GM12891 (cell line): ENCODE measurements at regions not wholly inside any gene's neighbourhood (a gene's known extent, or its start where the extent isn't known, plus 50 kb on each side); places are given as distances from the start of the nearest gene placed in this dataset.
A peak's percentile ranks its signal among the peaks of the same experiment; 100 is the strongest.

ENCODE experiments used
- DNase-seq: peaks from one replicate; pipeline ENCODE4 v3.0.0; 2011; ENCODE audit warnings: low spot score; ENCODE audit not compliant: insufficient read length
- FAIRE-seq: peaks from 2 replicates; lab custom pipeline; 2011; peaks lifted over from hg19 to GRCh38; lab: Jason Lieb, UNC
- PAX5 ChIP-seq: IDR thresholded peaks from 2 replicates; pipeline ENCODE4 v1.6.1; 2011; ENCODE audit warnings: low read length, moderate library complexity, mild to moderate bottlenecking; ENCODE audit not compliant: insufficient read depth, severe bottlenecking
- POLR2A ChIP-seq: IDR thresholded peaks from 2 replicates; pipeline ENCODE4 v1.6.1; 2011; ENCODE audit warnings: low read depth, low read length, control low read depth
- POLR2AphosphoS5 ChIP-seq: IDR thresholded peaks from 2 replicates; pipeline ENCODE4 v1.6.1; 2011; ENCODE audit warnings: low read depth, low read length, control low read depth
- POU2F2 ChIP-seq: IDR thresholded peaks from 2 replicates; pipeline ENCODE4 v1.6.1; 2011; ENCODE audit warnings: low read depth, mild to moderate bottlenecking, control low read depth, low read length, moderate library complexity
- SPI1 ChIP-seq: IDR thresholded peaks from 2 replicates; pipeline ENCODE4 v1.6.1; 2011; ENCODE audit warnings: low read depth, low read length, control low read depth
- TAF1 ChIP-seq: IDR thresholded peaks from 2 replicates; pipeline ENCODE4 v1.6.1; 2011; ENCODE audit warnings: low read depth, low read length, control low read depth

GRCh38 chr6:157757430-157758403 is 65.3 kb upstream of the SNX9 start:
- DNase-seq (no peak), FAIRE-seq (no peak)
- TF ChIP-seq POU2F2 (no peak), POLR2A (no peak), TAF1 (no peak), PAX5 (no peak), POLR2AphosphoS5 (no peak), SPI1 (no peak)

- DNase-seq (no peak), FAIRE-seq (no peak)
- TF ChIP-seq PAX5, result no peak
- TF ChIP-seq TAF1, result no peak
- no peak for TF ChIP-seq SPI1
- no peak for TF ChIP-seq POLR2AphosphoS5
- no peak for TF ChIP-seq POU2F2
- TF ChIP-seq POLR2A, result no peak
These were observed 64.5 kb upstream of the SNX9 start for GRCh38 chr6:157758516-157759023.

GRCh38 chr6:157759028-157759427 is 64.0 kb upstream of the SNX9 start:
- DNase-seq (no peak), FAIRE-seq (no peak)
- TF ChIP-seq TAF1, result no peak
- TF ChIP-seq SPI1, result no peak
- TF ChIP-seq PAX5, result no peak
- TF ChIP-seq POLR2A, result no peak
- no peak for TF ChIP-seq POU2F2
- TF ChIP-seq POLR2AphosphoS5, result no peak

- FAIRE-seq, result no peak
- no peak for DNase-seq
- no peak for TF ChIP-seq POLR2A
- no peak for TF ChIP-seq POLR2AphosphoS5
- TF ChIP-seq SPI1, result no peak
- TF ChIP-seq TAF1, result no peak
- no peak for TF ChIP-seq POU2F2
- TF ChIP-seq PAX5, result no peak
These were observed 62.9 kb upstream of the SNX9 start for GRCh38 chr6:157760137-157760536.

- FAIRE-seq (no peak), DNase-seq (no peak)
- no peak for TF ChIP-seq TAF1
- TF ChIP-seq POLR2AphosphoS5, result no peak
- TF ChIP-seq PAX5, result no peak
- no peak for TF ChIP-seq SPI1
These were observed 62.3 kb upstream of the SNX9 start for GRCh38 chr6:157760589-157761330.

GRCh38 chr6:157761331-157761921 is 61.6 kb upstream of the SNX9 start:
- FAIRE-seq (peak; percentile 64), DNase-seq (no peak)
- no peak for TF ChIP-seq TAF1
- TF ChIP-seq POLR2A, result no peak
- peak; percentile 47; the same call in 1 of the 2 replicates for TF ChIP-seq SPI1
- peak; percentile 9; the same call in 1 of the 2 replicates for TF ChIP-seq POU2F2

GRCh38 chr6:157761926-157762325 is 61.1 kb upstream of the SNX9 start:
- FAIRE-seq (no peak), DNase-seq (no peak)
- TF ChIP-seq SPI1 (no peak), PAX5 (no peak), POU2F2 (no peak), POLR2AphosphoS5 (no peak), TAF1 (no peak), POLR2A (no peak)

- no peak for DNase-seq
- TF ChIP-seq POLR2AphosphoS5, result no peak
- no peak for TF ChIP-seq PAX5
- TF ChIP-seq TAF1, result no peak
- no peak for TF ChIP-seq SPI1
- TF ChIP-seq POU2F2, result no peak
- TF ChIP-seq POLR2A, result no peak
- FAIRE-seq, result no peak
These were observed 60.4 kb upstream of the SNX9 start for GRCh38 chr6:157762636-157763035.
